Nephron progenitor cell (in vitro differentiated cells): ENCODE measurements at regions not wholly inside any gene's neighbourhood (a gene's known extent, or its start where the extent isn't known, plus 50 kb on each side); places are given as distances from the start of the nearest gene placed in this dataset.
"Not testable (repeated sequence)": the region's sequence is repeated elsewhere in the genome, so short reads cannot be mapped to it uniquely, and the experiment has no call there.

Experiments
- DNase-seq: peaks from one replicate; pipeline ENCODE4 v3.0.0; 2021
- H3K27ac Mint-ChIP-seq: 2 replicates; pipeline ENCODE4 v1.8.0; 2021; ENCODE audit warnings: mild to moderate bottlenecking, moderate library complexity, mixed read lengths
- H3K27me3 Mint-ChIP-seq: 2 replicates; pipeline ENCODE4 v1.8.0; 2021; ENCODE audit warnings: mild to moderate bottlenecking, low read depth, mixed read lengths; ENCODE audit not compliant: poor library complexity
- H3K36me3 Mint-ChIP-seq: 2 replicates; pipeline ENCODE4 v1.8.0; 2021; ENCODE audit warnings: low read depth, mixed read lengths
- H3K4me1 Mint-ChIP-seq: 2 replicates; pipeline ENCODE4 v1.8.0; 2021; ENCODE audit warnings: mixed read lengths
- H3K4me3 Mint-ChIP-seq: 2 replicates; pipeline ENCODE4 v1.8.0; 2021; ENCODE audit warnings: mild to moderate bottlenecking, moderate library complexity, mixed read lengths
- H3K9me3 Mint-ChIP-seq: 2 replicates; pipeline ENCODE4 v1.8.0; 2021; ENCODE audit warnings: mild to moderate bottlenecking, moderate library complexity, mixed read lengths
- TF ChIP-seq, protein P1 (sequence below): fragments of 200-600 bp; sonication (generic); IDR thresholded peaks from 2 replicates; pipeline ENCODE4 v1.5.0; 2021; ENCODE audit warnings: antibody characterized with exemption

DNA sequence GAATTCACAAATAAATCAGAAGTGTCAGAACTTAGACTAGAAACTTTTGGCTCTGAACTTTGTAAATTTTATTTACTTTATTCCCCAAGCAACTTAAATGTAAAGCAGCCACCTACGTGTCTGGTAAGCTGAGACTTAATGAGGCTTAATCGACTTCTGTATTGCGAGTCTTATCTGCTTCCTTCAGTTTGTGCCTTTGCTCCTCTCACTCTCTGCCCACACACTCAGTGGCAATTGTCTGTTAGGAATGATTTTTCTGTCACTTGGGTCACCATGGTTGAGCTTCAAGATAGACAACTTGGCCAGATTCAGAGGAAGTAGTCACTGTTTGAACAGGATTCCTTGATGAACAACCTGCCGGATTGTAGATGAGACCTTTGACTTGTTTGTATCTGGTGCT is 691.4 kb upstream of the FSHR start:
- no peak overlapping the region for H3K27ac Mint-ChIP-seq
- peaks cover 7% of the 10 kb centered on the region for H3K27me3 Mint-ChIP-seq
- DNase-seq: no peak
- H3K4me3 Mint-ChIP-seq: no peak overlapping the region
- TF ChIP-seq, protein P1, sequence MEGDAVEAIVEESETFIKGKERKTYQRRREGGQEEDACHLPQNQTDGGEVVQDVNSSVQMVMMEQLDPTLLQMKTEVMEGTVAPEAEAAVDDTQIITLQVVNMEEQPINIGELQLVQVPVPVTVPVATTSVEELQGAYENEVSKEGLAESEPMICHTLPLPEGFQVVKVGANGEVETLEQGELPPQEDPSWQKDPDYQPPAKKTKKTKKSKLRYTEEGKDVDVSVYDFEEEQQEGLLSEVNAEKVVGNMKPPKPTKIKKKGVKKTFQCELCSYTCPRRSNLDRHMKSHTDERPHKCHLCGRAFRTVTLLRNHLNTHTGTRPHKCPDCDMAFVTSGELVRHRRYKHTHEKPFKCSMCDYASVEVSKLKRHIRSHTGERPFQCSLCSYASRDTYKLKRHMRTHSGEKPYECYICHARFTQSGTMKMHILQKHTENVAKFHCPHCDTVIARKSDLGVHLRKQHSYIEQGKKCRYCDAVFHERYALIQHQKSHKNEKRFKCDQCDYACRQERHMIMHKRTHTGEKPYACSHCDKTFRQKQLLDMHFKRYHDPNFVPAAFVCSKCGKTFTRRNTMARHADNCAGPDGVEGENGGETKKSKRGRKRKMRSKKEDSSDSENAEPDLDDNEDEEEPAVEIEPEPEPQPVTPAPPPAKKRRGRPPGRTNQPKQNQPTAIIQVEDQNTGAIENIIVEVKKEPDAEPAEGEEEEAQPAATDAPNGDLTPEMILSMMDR: no peak
- no peaks in the 10 kb centered on the region for H3K36me3 Mint-ChIP-seq
- H3K4me1 Mint-ChIP-seq: no peaks in the 10 kb centered on the region
- peaks cover 16% of the 10 kb centered on the region for H3K9me3 Mint-ChIP-seq

DNA sequence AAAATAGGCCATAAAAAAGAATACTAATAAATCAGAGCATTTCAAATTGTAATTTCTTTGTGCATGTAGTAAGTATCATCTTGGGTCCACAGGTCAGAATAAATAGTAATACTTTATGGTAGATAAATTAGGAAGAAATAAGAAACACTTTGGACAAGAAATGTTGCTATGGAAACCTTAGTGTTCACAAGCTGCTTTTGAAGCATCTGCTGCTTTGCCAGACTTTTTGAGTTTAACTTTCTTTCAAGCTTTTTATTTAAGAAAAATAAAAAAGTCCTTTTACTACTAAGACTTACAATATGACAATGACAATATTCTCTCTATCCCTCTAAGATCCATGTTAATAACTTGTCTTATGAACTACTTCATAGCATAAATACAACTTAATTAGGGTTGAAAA is 690.7 kb upstream of the FSHR start:
- no peak for DNase-seq
- Mint-ChIP-seq H3K36me3 (no peaks in the 10 kb centered on the region), H3K4me3 (no peak overlapping the region), H3K4me1 (no peaks in the 10 kb centered on the region), H3K27me3 (peaks cover 7% of the 10 kb centered on the region), H3K9me3 (peaks cover 16% of the 10 kb centered on the region), H3K27ac (no peak overlapping the region)
- TF ChIP-seq, protein P1: no peak

DNA sequence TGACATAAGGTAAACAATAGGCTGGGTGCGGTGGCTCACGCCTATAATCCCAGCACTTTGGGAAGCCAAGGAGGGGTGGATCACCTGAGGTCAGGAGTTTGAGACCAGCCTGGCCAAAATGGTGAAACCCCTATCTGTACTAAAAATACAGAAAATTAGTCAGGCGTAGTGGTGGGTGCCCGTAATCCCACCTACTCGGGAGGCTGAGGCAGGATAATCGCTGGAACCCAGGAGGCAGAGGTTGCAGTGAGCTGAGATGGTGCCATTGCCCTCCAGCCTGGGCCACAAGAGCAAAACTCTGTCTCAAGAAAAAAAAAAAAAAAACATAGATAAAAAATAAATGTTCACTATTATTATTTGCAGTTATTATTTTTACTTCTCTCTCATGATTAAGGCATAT is 689.8 kb upstream of the FSHR start:
- H3K27ac Mint-ChIP-seq, H3K27me3 Mint-ChIP-seq, H3K4me3 Mint-ChIP-seq, H3K36me3 Mint-ChIP-seq, H3K4me1 Mint-ChIP-seq, DNase-seq: not testable (repeated sequence)
- H3K9me3 Mint-ChIP-seq: peaks cover 16% of the 10 kb centered on the region

DNA sequence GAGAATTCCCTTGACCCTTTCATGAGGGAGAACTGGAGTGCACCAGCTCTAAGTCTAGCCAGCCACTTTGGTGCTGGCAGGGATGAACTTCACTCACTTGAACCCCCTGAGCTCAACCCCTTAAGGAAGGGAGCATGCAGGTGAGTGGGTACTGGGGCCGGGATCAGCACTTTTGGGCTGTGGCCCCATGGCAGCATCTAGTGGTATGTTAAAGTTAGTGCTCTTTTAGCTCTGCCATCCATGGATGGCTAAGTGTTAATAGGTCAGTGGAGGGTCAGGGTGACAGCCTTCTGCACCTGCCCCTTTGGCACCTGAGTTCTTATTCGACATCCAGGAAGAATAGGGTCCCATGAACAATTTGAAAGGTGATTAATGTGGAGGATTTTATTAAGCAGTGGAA is 689.0 kb upstream of the FSHR start:
- no peak for DNase-seq
- H3K4me1 Mint-ChIP-seq: no peaks in the 10 kb centered on the region
- no peak overlapping the region for H3K4me3 Mint-ChIP-seq
- H3K9me3 Mint-ChIP-seq: peaks cover 16% of the 10 kb centered on the region
- no peaks in the 10 kb centered on the region for H3K36me3 Mint-ChIP-seq
- no peak overlapping the region for H3K27ac Mint-ChIP-seq
- TF ChIP-seq, protein P1: no peak
- peaks cover 7% of the 10 kb centered on the region for H3K27me3 Mint-ChIP-seq

DNA sequence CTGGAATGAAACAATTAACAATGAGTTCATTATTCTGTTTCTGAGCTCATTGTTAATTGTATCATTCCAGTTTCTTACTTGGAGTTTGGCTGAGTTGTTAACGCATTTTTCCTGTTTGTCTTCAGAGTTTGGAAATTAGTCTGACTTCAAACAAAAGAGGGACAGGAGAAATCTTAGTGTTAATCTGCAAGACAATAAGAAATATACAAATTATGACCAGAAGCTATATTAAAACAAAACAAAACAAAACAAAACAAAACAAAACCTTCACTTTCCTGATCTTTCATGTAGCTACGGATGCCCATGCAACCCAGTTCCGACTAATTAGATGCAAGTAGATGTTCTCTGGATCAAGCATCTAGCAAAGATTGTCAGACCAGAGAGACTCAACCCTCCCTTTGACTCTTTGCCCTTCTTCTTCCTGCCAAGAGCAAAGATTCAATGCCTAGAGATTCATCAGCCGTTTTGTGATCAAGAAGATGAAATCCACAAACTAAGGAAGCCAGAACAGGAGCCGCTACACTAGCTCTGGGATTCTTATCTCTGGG is 686.2 kb upstream of the FSHR start:
- peaks cover 15% of the 10 kb centered on the region for H3K4me1 Mint-ChIP-seq
- H3K36me3 Mint-ChIP-seq: no peaks in the 10 kb centered on the region
- TF ChIP-seq, protein P1: no peak
- H3K27ac Mint-ChIP-seq: no peak overlapping the region
- H3K9me3 Mint-ChIP-seq: peaks cover 16% of the 10 kb centered on the region
- H3K4me3 Mint-ChIP-seq: no peak overlapping the region
- no peak for DNase-seq
- peaks cover 7% of the 10 kb centered on the region for H3K27me3 Mint-ChIP-seq

DNA sequence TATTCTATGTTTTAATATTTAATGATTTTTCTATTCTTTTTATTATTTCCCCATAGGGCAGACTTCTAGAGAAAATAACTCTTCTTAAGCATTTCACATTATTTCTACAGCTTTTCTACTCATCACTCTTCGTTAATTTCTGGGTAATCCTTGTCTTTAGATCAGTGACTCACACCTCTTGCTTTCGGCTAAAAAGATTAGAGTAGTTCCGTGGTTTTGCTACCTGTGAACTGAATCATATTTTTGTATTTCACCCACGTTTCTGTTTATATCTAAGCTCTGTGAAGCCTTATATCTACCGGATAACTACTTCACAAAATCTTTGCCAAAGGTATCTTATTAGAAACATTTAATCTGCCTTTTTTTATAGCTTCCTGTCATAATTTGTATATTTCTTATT is 685.5 kb upstream of the FSHR start:
- no peaks in the 10 kb centered on the region for H3K36me3 Mint-ChIP-seq
- H3K27ac Mint-ChIP-seq: no peak overlapping the region
- TF ChIP-seq, protein P1: no peak
- H3K4me3 Mint-ChIP-seq: no peak overlapping the region
- peaks cover 7% of the 10 kb centered on the region for H3K27me3 Mint-ChIP-seq
- DNase-seq: no peak
- peaks cover 15% of the 10 kb centered on the region for H3K4me1 Mint-ChIP-seq
- H3K9me3 Mint-ChIP-seq: peaks cover 16% of the 10 kb centered on the region
